ENCODE measurements at regions not wholly inside any gene's neighbourhood (a gene's known extent, or its start where the extent isn't known, plus 50 kb on each side); places are given as distances from the start of the nearest gene placed in this dataset.

- TF ChIP-seq CTCF (IDR thresholded peaks at IDR 0.05; ENCODE audit: insufficient read depth, low read length) (no peak), REST (IDR thresholded peaks at IDR 0.05; ENCODE audit: insufficient replicate concordance, low read depth) (no peak), POLR2AphosphoS5 (IDR thresholded peaks at IDR 0.05; ENCODE audit: low read depth) (no peak)
Observed at GRCh38 chr10:3375505-3375904, 202.9 kb upstream of the PITRM1 start.
